ENCODE measurements at regions not wholly inside any gene's neighbourhood (a gene's known extent, or its start where the extent isn't known, plus 50 kb on each side); places are given as distances from the start of the nearest gene placed in this dataset.

DNA sequence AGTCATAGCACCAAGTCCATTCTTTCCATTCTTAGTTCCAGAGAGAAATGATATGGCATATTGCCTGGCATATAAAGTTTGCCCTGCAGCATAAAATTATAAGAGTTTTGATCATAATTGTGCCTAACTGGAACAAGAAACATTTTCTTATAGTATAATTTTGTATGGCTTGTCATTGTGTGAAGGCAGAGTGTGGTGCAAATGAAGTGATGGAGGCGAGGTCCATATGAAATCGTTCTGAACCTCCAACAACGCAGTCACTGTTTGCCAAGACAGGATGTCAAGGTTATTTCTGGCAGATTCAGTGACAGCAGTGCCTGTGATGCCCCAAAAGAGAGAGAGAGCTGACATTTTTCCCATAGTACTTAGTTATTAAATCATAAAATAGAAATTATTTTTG lies 584.0 kb downstream of the ADGRL2 start:
- H3K27ac ChIP-seq: no peak overlapping the region
- H3K4me3 ChIP-seq: no peak overlapping the region
- H3K36me3 ChIP-seq: no peaks in the 10 kb centered on the region
- H3K4me1 ChIP-seq: no peaks in the 10 kb centered on the region
- H3K9me3 ChIP-seq: no peaks in the 10 kb centered on the region
- 68 to 79% methylated on average over 3 of the region's 3 CpGs for WGBS, 2 donors
- no peak for TF ChIP-seq POLR2AphosphoS5 (IDR thresholded peaks at IDR 0.05)
- TF ChIP-seq, protein P1, sequence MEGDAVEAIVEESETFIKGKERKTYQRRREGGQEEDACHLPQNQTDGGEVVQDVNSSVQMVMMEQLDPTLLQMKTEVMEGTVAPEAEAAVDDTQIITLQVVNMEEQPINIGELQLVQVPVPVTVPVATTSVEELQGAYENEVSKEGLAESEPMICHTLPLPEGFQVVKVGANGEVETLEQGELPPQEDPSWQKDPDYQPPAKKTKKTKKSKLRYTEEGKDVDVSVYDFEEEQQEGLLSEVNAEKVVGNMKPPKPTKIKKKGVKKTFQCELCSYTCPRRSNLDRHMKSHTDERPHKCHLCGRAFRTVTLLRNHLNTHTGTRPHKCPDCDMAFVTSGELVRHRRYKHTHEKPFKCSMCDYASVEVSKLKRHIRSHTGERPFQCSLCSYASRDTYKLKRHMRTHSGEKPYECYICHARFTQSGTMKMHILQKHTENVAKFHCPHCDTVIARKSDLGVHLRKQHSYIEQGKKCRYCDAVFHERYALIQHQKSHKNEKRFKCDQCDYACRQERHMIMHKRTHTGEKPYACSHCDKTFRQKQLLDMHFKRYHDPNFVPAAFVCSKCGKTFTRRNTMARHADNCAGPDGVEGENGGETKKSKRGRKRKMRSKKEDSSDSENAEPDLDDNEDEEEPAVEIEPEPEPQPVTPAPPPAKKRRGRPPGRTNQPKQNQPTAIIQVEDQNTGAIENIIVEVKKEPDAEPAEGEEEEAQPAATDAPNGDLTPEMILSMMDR (IDR thresholded peaks at IDR 0.05): no peak
- TF ChIP-seq POLR2A (IDR thresholded peaks at IDR 0.05): no peak
- TF ChIP-seq EP300 (IDR thresholded peaks at IDR 0.05): no peak
- H3K27me3 ChIP-seq: no peaks in the 10 kb centered on the region
- no peak for DNase-seq
- intact Hi-C loops (cut with DNase I): no loop called here

DNA sequence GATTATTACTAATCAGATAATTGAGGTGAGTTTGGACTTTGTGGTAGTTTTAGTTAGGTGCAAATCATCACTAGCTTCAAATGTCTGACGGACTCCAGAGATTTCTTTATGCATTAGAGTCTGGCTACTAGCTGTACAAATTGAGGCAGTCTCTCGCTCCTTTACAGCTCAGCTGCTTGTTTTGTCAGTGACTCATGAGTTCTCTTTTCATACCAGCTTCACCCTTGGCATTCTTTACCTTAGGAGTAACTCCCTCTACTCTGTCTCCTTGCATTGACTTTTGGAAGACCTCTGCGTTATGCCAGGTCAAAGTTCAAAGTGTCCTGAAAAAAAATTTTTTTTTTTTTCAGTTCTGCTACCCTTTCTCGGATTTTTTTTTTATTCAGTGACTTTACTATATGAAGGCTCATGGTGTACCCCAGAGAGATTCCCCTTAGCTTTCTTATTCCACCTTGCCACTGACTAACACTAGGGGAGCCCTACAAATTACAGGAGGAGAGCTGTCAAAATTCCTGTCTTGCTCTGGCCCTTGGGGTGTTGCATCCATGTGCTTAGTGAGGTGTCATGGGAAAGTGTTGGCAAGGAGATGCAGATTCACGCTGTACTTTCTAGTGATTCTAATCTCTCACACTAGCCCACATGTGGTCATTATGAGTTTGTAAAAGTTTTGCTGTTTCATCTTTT lies 576.6 kb downstream of the ADGRL2 start:
- no peaks in the 10 kb centered on the region for H3K4me1 ChIP-seq
- TF ChIP-seq, protein P1 (IDR thresholded peaks at IDR 0.05): no peak
- TF ChIP-seq POLR2AphosphoS5 (IDR thresholded peaks at IDR 0.05) (no peak), EP300 (IDR thresholded peaks at IDR 0.05) (no peak), POLR2A (IDR thresholded peaks at IDR 0.05) (no peak)
- intact Hi-C loops (cut with DNase I): no loop called here
- H3K9me3 ChIP-seq: no peaks in the 10 kb centered on the region
- no peak for DNase-seq
- no peak overlapping the region for H3K4me3 ChIP-seq
- no peaks in the 10 kb centered on the region for H3K27me3 ChIP-seq
- 66 to 83% methylated on average over 5 of the region's 5 CpGs for WGBS, 2 donors
- no peaks in the 10 kb centered on the region for H3K36me3 ChIP-seq
- no peak overlapping the region for H3K27ac ChIP-seq

DNA sequence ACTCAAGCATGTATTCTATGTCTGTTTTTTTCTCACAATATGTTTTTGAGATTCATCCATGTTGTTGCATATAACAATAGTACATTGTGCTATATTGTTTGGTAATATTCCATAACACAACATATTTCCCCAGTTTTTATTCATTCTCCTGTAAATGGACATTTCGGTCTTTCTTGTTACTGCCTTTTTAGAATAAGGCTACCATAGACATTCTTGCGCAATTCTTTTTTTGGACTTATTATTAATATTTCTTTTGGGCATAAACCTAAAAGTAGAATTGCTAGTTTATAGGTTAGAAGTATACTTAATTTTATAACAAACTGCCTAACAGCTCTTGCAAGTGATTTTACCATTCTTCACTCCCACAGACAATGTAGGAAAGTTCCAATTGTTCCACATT lies 573.0 kb downstream of the ADGRL2 start:
- no peak overlapping the region for H3K27ac ChIP-seq
- no peak overlapping the region for H3K4me3 ChIP-seq
- intact Hi-C loops (cut with DNase I): no loop called here
- DNase-seq: no peak
- no peak for TF ChIP-seq POLR2AphosphoS5 (IDR thresholded peaks at IDR 0.05)
- TF ChIP-seq, protein P1 (IDR thresholded peaks at IDR 0.05): no peak
- TF ChIP-seq EP300 (IDR thresholded peaks at IDR 0.05): no peak
- no peak for TF ChIP-seq POLR2A (IDR thresholded peaks at IDR 0.05)
- no peaks in the 10 kb centered on the region for H3K4me1 ChIP-seq
- 96 to 97% methylated on average over 2 of the region's 2 CpGs for WGBS, 2 donors
- H3K27me3 ChIP-seq: no peaks in the 10 kb centered on the region
- H3K36me3 ChIP-seq: no peaks in the 10 kb centered on the region
- no peaks in the 10 kb centered on the region for H3K9me3 ChIP-seq

DNA sequence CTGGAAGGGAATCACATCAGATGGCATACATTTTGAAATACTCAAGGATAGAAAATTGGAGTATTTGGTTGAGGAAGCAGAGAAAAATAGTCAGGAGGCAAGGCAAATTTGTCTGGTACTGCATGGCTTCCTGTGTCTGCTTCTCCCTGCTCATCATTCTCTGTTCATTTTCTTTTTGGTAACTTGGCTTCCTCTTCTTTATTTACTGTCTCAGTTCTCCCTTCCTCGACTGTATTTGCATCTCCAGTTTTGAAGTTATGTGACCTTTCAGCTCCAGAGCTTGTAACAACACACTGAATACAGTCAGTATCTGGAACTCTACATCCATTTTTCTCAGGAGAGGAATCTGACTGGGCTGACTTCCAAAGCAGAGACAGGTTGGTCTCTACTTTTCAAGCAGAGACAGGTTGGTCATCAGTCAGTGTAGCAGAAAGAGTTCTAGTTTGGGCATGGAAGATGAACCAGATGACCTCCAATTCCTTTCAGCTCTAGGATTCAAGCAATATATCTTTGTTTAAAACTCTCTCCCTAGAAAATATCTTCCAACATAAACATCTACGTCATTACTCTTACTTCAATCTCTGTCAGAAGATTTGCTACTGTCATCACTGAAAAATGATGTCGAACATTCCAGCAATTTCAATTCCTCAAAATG lies 571.2 kb downstream of the ADGRL2 start:
- intact Hi-C loops (cut with DNase I): no loop called here
- Histone ChIP-seq H3K27me3 (no peaks in the 10 kb centered on the region), H3K4me3 (no peak overlapping the region), H3K27ac (no peak overlapping the region), H3K36me3 (no peaks in the 10 kb centered on the region), H3K9me3 (no peaks in the 10 kb centered on the region), H3K4me1 (no peaks in the 10 kb centered on the region)
- no peak for DNase-seq
- 65 to 70% methylated on average over 3 of the region's 3 CpGs for WGBS, 2 donors
- no peak for TF ChIP-seq POLR2AphosphoS5 (IDR thresholded peaks at IDR 0.05)

DNA sequence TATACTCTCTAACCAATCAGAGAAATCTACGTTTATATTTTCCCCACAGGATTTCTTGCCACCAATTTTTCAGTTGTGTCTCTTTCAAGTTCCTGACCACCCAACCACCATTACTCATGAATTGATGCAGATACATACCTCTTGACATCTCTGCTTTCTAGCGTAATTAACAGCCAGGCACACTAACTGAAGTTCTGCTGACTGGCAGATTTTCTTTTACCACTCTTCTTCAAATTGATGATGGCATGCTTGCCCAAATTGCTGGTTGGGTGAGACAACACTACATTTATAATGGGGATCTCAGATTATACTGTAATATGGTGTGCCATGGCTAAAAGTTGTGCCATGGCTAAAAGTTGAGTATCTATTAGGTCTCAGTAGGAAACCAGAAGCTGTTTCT lies 566.7 kb downstream of the ADGRL2 start:
- Histone ChIP-seq H3K4me1 (no peaks in the 10 kb centered on the region), H3K36me3 (no peaks in the 10 kb centered on the region), H3K4me3 (no peak overlapping the region), H3K27me3 (no peaks in the 10 kb centered on the region), H3K27ac (no peak overlapping the region), H3K9me3 (no peaks in the 10 kb centered on the region)
- intact Hi-C loops (cut with DNase I): no loop called here
- no peak for TF ChIP-seq POLR2A (IDR thresholded peaks at IDR 0.05)
- no peak for TF ChIP-seq POLR2AphosphoS5 (IDR thresholded peaks at IDR 0.05)
- TF ChIP-seq, protein P1 (IDR thresholded peaks at IDR 0.05): no peak
- TF ChIP-seq EP300 (IDR thresholded peaks at IDR 0.05): no peak
- 88 to 93% methylated on average over 2 of the region's 2 CpGs for WGBS, 2 donors
- DNase-seq: no peak
